ENCODE measurements at regions not wholly inside any gene's neighbourhood (a gene's known extent, or its start where the extent isn't known, plus 50 kb on each side); places are given as distances from the start of the nearest gene placed in this dataset.

DNA sequence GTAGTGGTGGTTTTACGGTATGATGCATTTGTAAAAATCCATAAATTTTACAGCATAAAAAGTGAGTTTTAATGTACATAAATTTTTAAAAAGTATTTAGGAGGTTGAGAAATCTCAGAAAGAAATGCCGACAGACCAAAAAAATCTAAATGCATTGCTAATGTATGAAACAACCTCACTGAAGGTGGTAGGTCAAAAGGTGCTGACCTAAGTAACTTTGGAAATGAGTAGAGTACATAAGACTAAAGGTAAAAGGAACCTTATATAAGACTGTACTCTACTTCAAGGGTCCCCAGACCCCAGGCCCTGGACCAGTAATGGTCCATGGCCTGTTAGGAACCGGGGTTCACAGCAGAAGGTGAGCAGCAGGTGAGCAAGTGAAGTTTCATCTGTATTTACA, 163.4 kb downstream of the COL6A3 start:
- Mint-ChIP-seq H3K27me3 (ENCODE audit: low read depth) (no peaks in the 10 kb centered on the region), H3K4me1 (no peaks in the 10 kb centered on the region), H3K9me3 (peaks cover 16% of the 10 kb centered on the region), H3K36me3 (ENCODE audit: low read depth) (no peaks in the 10 kb centered on the region), H3K4me3 (no peak overlapping the region), H3K27ac (no peak overlapping the region)
- TF ChIP-seq, protein P1, sequence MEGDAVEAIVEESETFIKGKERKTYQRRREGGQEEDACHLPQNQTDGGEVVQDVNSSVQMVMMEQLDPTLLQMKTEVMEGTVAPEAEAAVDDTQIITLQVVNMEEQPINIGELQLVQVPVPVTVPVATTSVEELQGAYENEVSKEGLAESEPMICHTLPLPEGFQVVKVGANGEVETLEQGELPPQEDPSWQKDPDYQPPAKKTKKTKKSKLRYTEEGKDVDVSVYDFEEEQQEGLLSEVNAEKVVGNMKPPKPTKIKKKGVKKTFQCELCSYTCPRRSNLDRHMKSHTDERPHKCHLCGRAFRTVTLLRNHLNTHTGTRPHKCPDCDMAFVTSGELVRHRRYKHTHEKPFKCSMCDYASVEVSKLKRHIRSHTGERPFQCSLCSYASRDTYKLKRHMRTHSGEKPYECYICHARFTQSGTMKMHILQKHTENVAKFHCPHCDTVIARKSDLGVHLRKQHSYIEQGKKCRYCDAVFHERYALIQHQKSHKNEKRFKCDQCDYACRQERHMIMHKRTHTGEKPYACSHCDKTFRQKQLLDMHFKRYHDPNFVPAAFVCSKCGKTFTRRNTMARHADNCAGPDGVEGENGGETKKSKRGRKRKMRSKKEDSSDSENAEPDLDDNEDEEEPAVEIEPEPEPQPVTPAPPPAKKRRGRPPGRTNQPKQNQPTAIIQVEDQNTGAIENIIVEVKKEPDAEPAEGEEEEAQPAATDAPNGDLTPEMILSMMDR (IDR thresholded peaks at IDR 0.05; ENCODE audit: unreplicated experiment in 3 of 3), result no peak

DNA sequence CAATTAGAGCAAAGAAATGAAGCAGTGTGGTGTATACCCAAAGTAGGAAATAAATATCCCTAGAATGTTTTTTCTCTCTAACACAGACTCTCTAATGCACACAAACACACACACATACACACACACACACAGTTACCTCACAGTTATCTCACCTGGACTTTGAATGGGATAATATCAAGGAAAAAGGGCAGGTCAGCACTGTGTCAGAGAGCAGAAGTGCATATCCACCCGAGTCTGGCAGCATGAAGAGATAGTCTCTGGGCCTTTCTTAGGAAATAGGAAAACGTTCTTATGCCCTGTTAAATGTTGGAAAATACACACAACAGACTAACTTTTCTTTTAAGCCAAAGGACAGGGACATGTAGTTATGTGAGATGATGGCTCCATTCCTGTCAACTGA, 162.0 kb downstream of the COL6A3 start:
- Mint-ChIP-seq H3K27me3 (ENCODE audit: low read depth) (no peaks in the 10 kb centered on the region), H3K4me1 (peaks cover 6% of the 10 kb centered on the region), H3K9me3 (peaks cover 9% of the 10 kb centered on the region), H3K4me3 (no peak overlapping the region), H3K36me3 (ENCODE audit: low read depth) (no peaks in the 10 kb centered on the region), H3K27ac (no peak overlapping the region)
- TF ChIP-seq, protein P1 (IDR thresholded peaks at IDR 0.05; ENCODE audit: unreplicated experiment in 3 of 3), result no peak

DNA sequence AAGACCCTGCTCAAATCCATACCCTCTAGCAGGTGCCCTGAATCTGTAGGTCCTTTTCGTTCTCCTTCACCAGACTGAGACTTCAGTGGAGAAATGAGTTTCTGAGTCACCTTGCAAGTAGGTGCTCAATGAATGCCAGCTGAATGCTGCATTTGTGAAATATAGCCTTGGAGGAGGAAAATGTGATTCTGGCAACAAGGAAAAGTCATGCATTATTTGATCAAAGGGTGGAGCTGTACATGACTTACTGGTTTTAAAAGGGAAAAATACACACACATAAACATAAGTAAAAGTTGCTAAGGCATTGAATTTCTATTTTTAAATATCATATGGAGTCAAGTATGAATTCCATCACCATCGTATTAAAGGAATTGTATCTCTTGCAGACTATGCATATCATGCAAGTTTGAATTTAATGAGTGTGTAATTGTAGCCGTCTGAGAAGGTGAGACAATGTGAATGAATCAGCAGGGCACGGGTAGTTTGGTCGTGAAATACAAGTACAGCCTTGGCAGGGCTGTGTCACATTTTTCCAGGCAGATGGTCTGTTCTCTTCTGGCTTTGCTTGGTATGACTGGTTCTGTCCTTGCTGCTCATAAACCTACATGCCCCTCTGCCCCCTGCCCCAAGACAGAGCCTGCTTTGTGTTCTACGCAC, 160.8 kb downstream of the COL6A3 start:
- TF ChIP-seq, protein P1 (IDR thresholded peaks at IDR 0.05; ENCODE audit: unreplicated experiment in 3 of 3), result no peak
- H3K4me3 Mint-ChIP-seq, result no peak overlapping the region
- H3K36me3 Mint-ChIP-seq (ENCODE audit: low read depth), result no peaks in the 10 kb centered on the region
- peaks cover 18% of the 10 kb centered on the region for H3K4me1 Mint-ChIP-seq
- peaks cover 9% of the 10 kb centered on the region for H3K9me3 Mint-ChIP-seq
- H3K27ac Mint-ChIP-seq, result no peak overlapping the region
- no peaks in the 10 kb centered on the region for H3K27me3 Mint-ChIP-seq (ENCODE audit: low read depth)

DNA sequence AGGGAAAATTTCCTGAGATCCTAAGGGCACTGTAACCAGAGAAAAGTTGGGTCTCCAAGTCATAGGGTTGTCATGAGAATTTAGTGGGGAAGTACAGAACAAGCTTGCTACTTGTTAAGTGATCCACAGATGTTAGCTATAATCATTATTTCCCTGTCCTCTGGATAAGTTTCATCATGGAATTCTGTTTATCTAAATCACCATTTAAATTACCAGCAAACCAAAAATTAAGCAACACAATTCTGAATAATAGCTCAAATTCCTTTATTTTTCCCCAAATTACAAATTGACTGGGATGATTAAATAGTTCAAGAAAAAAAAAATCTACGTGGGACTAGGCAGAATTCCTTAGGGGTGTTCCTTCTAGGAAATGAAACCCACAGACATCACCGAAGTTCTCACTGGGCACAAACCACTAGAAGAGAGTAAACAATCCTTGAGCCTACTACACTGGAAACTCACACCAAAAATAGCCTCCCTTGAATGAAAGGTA, 159.5 kb downstream of the COL6A3 start:
- H3K36me3 Mint-ChIP-seq (ENCODE audit: low read depth), result no peaks in the 10 kb centered on the region
- H3K27me3 Mint-ChIP-seq (ENCODE audit: low read depth), result peaks cover 6% of the 10 kb centered on the region
- peaks cover 28% of the 10 kb centered on the region for H3K4me1 Mint-ChIP-seq
- TF ChIP-seq, protein P1 (IDR thresholded peaks at IDR 0.05; ENCODE audit: unreplicated experiment in 3 of 3), result no peak
- H3K4me3 Mint-ChIP-seq, result no peak overlapping the region
- H3K27ac Mint-ChIP-seq, result no peak overlapping the region
- H3K9me3 Mint-ChIP-seq, result peaks cover 4% of the 10 kb centered on the region

DNA sequence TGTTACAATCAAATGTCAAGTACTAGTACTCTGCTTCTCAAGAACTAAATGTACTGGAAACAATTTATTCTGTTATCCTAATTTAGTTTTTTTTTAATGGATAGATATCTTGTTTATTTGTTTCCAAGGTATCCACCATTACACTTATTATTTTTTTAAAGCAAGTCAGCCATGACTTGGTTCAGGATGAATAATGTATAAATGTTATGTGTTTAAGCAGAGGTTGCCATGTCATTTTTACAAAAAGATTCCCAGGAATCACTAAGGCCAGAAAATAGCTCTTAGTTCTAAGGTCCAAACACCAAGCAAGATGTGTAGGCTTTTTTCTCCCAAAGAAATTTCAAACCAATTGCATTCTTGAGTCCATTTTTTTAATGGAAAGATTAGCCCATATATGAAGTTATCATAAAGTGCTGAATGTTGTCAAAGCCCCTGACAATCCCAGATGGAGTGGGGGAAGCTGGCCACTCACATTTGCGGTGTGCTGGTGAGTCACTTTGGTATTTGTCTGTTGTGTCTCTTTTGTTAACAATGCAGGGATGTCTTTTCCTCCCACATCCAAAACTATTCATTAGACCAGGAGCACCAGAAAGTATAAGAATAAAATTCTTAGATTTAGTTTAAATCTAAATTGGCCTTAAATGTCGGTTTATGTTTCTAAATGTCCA, 158.9 kb downstream of the COL6A3 start:
- H3K27ac Mint-ChIP-seq, result peak overlapping the region in 2 of 3 experiments; percentile 40 to 53
- no peaks in the 10 kb centered on the region for H3K9me3 Mint-ChIP-seq
- peaks cover 6% of the 10 kb centered on the region for H3K27me3 Mint-ChIP-seq (ENCODE audit: low read depth)
- H3K4me3 Mint-ChIP-seq, result no peak overlapping the region
- no peaks in the 10 kb centered on the region for H3K36me3 Mint-ChIP-seq (ENCODE audit: low read depth)
- peaks cover 31% of the 10 kb centered on the region for H3K4me1 Mint-ChIP-seq
- TF ChIP-seq, protein P1 (IDR thresholded peaks at IDR 0.05; ENCODE audit: unreplicated experiment in 3 of 3), result no peak

Data from nephron (organoid).